SK-N-SH treated with all-trans-retinoic acid at 6 μM for 48 hours (cell line): ENCODE measurements at regions not wholly inside any gene's neighbourhood (a gene's known extent, or its start where the extent isn't known, plus 50 kb on each side); places are given as distances from the start of the nearest gene placed in this dataset.

Experiments
- CSDC2 ChIP-seq: fragments of 250-450 bp; sonication (Bioruptor Pico); IDR thresholded peaks from 2 replicates; pipeline ENCODE4 v1.5.0; 2020; ENCODE audit warnings: mild to moderate bottlenecking, moderate library complexity
- CSRNP3 ChIP-seq: fragments of 250-450 bp; sonication (Bioruptor Pico); IDR thresholded peaks from 2 replicates; pipeline ENCODE4 v1.5.1; 2021; ENCODE audit warnings: mild to moderate bottlenecking, moderate library complexity
- GLIS3 ChIP-seq: fragments of 250-450 bp; sonication (Bioruptor Pico); IDR thresholded peaks from 2 replicates; pipeline ENCODE4 v1.5.0; 2020; ENCODE audit warnings: mild to moderate bottlenecking, moderate library complexity
- TOX ChIP-seq: fragments of 250-450 bp; sonication (Bioruptor Pico); IDR thresholded peaks from 2 replicates; pipeline ENCODE4 v1.8.0; 2021; ENCODE audit warnings: mild to moderate bottlenecking, moderate library complexity, borderline replicate concordance
- ZNF70 ChIP-seq: fragments of 450-650 bp; formaldehyde crosslinking; IDR thresholded peaks from 2 replicates; pipeline ENCODE4 v1.5.0; 2020; ENCODE audit warnings: mild to moderate bottlenecking, moderate library complexity

GRCh38 chr10:29407280-29407858 is 118.5 kb downstream of the LYZL1 start:
- TF ChIP-seq TOX (CRISPR knock-in tag) (no peak), CSRNP3 (CRISPR knock-in tag) (no peak), GLIS3 (CRISPR knock-in tag) (no peak), CSDC2 (CRISPR knock-in tag) (no peak), ZNF70 (CRISPR knock-in tag) (no peak)
